Activated T-cell treated with anti-CD3 and anti-CD28 coated beads, Interleukin-2, amount 50 U/mL, for 72 hours (primary cell): ENCODE measurements at regions not wholly inside any gene's neighbourhood (a gene's known extent, or its start where the extent isn't known, plus 50 kb on each side); places are given as distances from the start of the nearest gene placed in this dataset.

ENCODE experiments used
- ATAC-seq, 2 donors: fragments of 150-1000 bp; cut with Tn5 transposase; replicated peaks in 1 of 2; 2 replicates each; pipeline ENCODE4 v1.10.0; 2021; ENCODE audit warnings: moderate library complexity in 2 of 2, mild to moderate bottlenecking in 1 of 2
- DNase-seq, 2 donors: peaks; one replicate each; pipeline ENCODE4 v3.0.0; 2021 to 2022; ENCODE audit warnings: mixed read lengths in 1 of 2
- H3K27ac Mint-ChIP-seq: one replicate; pipeline ENCODE4 v1.8.0; 2022; ENCODE audit warnings: mild to moderate bottlenecking, moderate library complexity, mixed read lengths
- H3K27me3 Mint-ChIP-seq: one replicate; pipeline ENCODE4 v1.8.0; 2022; ENCODE audit warnings: low read depth, mixed read lengths
- H3K36me3 Mint-ChIP-seq, 2 donors: one replicate each; pipeline ENCODE4 v1.8.0; 2022; ENCODE audit warnings: mixed read lengths in 2 of 2, mild to moderate bottlenecking in 1 of 2; ENCODE audit not compliant: insufficient read depth in 2 of 2
- H3K4me1 Mint-ChIP-seq: one replicate; pipeline ENCODE4 v1.8.0; 2022; ENCODE audit warnings: low read depth, mixed read lengths
- H3K4me3 Mint-ChIP-seq, 2 donors: one replicate each; pipeline ENCODE4 v1.8.0; 2022; ENCODE audit warnings: mild to moderate bottlenecking in 2 of 2, mixed read lengths in 2 of 2, moderate library complexity in 2 of 2
- H3K9me3 Mint-ChIP-seq, 2 donors: one replicate each; pipeline ENCODE4 v1.8.0; 2022; ENCODE audit warnings: mixed read lengths in 2 of 2

GRCh38 chr4:123109139-123109538, 186.7 kb upstream of the NUDT6 start:
- peak overlapping the region; percentile 11 for H3K27ac Mint-ChIP-seq
- H3K36me3 Mint-ChIP-seq, result peaks cover 2 to 4% of the 10 kb centered on the region in 2 donors
- ATAC-seq (no peak), DNase-seq (no peak)
- H3K27me3 Mint-ChIP-seq, result no peaks in the 10 kb centered on the region
- no peak overlapping the region for H3K4me3 Mint-ChIP-seq
- H3K9me3 Mint-ChIP-seq, result no peaks in the 10 kb centered on the region
- H3K4me1 Mint-ChIP-seq, result no peaks in the 10 kb centered on the region

- ATAC-seq, result no peak
- Mint-ChIP-seq H3K36me3 (peaks cover 2 to 3% of the 10 kb centered on the region in 2 donors), H3K27me3 (no peaks in the 10 kb centered on the region), H3K4me1 (no peaks in the 10 kb centered on the region), H3K9me3 (no peaks in the 10 kb centered on the region), H3K4me3 (no peak overlapping the region), H3K27ac (no peak overlapping the region)
- no peak for DNase-seq
These were observed 187.8 kb upstream of the NUDT6 start for GRCh38 chr4:123110147-123110546.

GRCh38 chr4:123110685-123111084, 188.3 kb upstream of the NUDT6 start:
- H3K36me3 Mint-ChIP-seq, result peaks cover 0 to 2% of the 10 kb centered on the region in 2 donors
- ATAC-seq (no peak), DNase-seq (no peak)
- no peak overlapping the region for H3K4me3 Mint-ChIP-seq
- H3K27ac Mint-ChIP-seq, result no peak overlapping the region
- H3K27me3 Mint-ChIP-seq, result no peaks in the 10 kb centered on the region
- no peaks in the 10 kb centered on the region for H3K4me1 Mint-ChIP-seq
- no peaks in the 10 kb centered on the region for H3K9me3 Mint-ChIP-seq

GRCh38 chr4:123113155-123113554, 190.8 kb upstream of the NUDT6 start:
- ATAC-seq (no peak), DNase-seq (no peak)
- Mint-ChIP-seq H3K4me3 (no peak overlapping the region), H3K9me3 (no peaks in the 10 kb centered on the region), H3K27ac (no peak overlapping the region), H3K4me1 (no peaks in the 10 kb centered on the region), H3K36me3 (peaks cover 0 to 2% of the 10 kb centered on the region in 2 donors), H3K27me3 (no peaks in the 10 kb centered on the region)

GRCh38 chr4:123114084-123114914, 191.9 kb upstream of the NUDT6 start:
- Mint-ChIP-seq H3K4me1 (no peaks in the 10 kb centered on the region), H3K27me3 (no peaks in the 10 kb centered on the region), H3K36me3 (peaks cover 0 to 2% of the 10 kb centered on the region in 2 donors), H3K4me3 (no peak overlapping the region), H3K27ac (no peak overlapping the region), H3K9me3 (no peaks in the 10 kb centered on the region)
- no peak for ATAC-seq
- no peak for DNase-seq

GRCh38 chr4:123114915-123115756, 192.7 kb upstream of the NUDT6 start:
- ATAC-seq (no peak), DNase-seq (no peak)
- Mint-ChIP-seq H3K9me3 (no peaks in the 10 kb centered on the region), H3K36me3 (peaks cover 0 to 2% of the 10 kb centered on the region in 2 donors), H3K27ac (no peak overlapping the region), H3K4me1 (no peaks in the 10 kb centered on the region), H3K27me3 (no peaks in the 10 kb centered on the region), H3K4me3 (no peak overlapping the region)

- ATAC-seq (no peak), DNase-seq (no peak)
- peaks cover 0 to 2% of the 10 kb centered on the region in 2 donors for H3K36me3 Mint-ChIP-seq
- H3K9me3 Mint-ChIP-seq, result no peaks in the 10 kb centered on the region
- H3K27me3 Mint-ChIP-seq, result no peaks in the 10 kb centered on the region
- no peak overlapping the region for H3K4me3 Mint-ChIP-seq
- no peak overlapping the region for H3K27ac Mint-ChIP-seq
- H3K4me1 Mint-ChIP-seq, result no peaks in the 10 kb centered on the region
These were observed 194.0 kb upstream of the NUDT6 start for GRCh38 chr4:123116412-123116811.

- no peak for DNase-seq
- Mint-ChIP-seq H3K4me1 (no peaks in the 10 kb centered on the region), H3K27ac (no peak overlapping the region), H3K9me3 (no peaks in the 10 kb centered on the region), H3K36me3 (no peaks in the 10 kb centered on the region), H3K4me3 (no peak overlapping the region), H3K27me3 (no peaks in the 10 kb centered on the region)
- no peak for ATAC-seq
These were observed 198.1 kb upstream of the NUDT6 start for GRCh38 chr4:123120473-123120872.

- ATAC-seq (no peak), DNase-seq (no peak)
- Mint-ChIP-seq H3K27ac (no peak overlapping the region), H3K27me3 (no peaks in the 10 kb centered on the region), H3K4me3 (no peak overlapping the region), H3K9me3 (no peaks in the 10 kb centered on the region), H3K4me1 (no peaks in the 10 kb centered on the region), H3K36me3 (peaks cover 0 to 2% of the 10 kb centered on the region in 2 donors)
These were observed 199.0 kb upstream of the NUDT6 start for GRCh38 chr4:123121241-123121907.

- Mint-ChIP-seq H3K27me3 (no peaks in the 10 kb centered on the region), H3K36me3 (peaks cover 0 to 2% of the 10 kb centered on the region in 2 donors), H3K4me1 (no peaks in the 10 kb centered on the region), H3K27ac (peak overlapping the region; percentile 43), H3K9me3 (no peaks in the 10 kb centered on the region), H3K4me3 (no peak overlapping the region)
- ATAC-seq (no peak), DNase-seq (no peak)
These were observed 203.1 kb upstream of the NUDT6 start for GRCh38 chr4:123125477-123125876.

- Mint-ChIP-seq H3K27ac (no peak overlapping the region), H3K27me3 (no peaks in the 10 kb centered on the region), H3K4me1 (no peaks in the 10 kb centered on the region), H3K36me3 (peaks cover 0 to 2% of the 10 kb centered on the region in 2 donors), H3K9me3 (no peaks in the 10 kb centered on the region), H3K4me3 (no peak overlapping the region)
- DNase-seq (no peak), ATAC-seq (no peak)
These were observed 204.8 kb upstream of the NUDT6 start for GRCh38 chr4:123127218-123127617.

- DNase-seq, result no peak
- peaks cover 0 to 2% of the 10 kb centered on the region in 2 donors for H3K36me3 Mint-ChIP-seq
- H3K27ac Mint-ChIP-seq, result no peak overlapping the region
- H3K4me1 Mint-ChIP-seq, result no peaks in the 10 kb centered on the region
- H3K4me3 Mint-ChIP-seq, result no peak overlapping the region
- no peaks in the 10 kb centered on the region for H3K9me3 Mint-ChIP-seq
- no peak for ATAC-seq
- no peaks in the 10 kb centered on the region for H3K27me3 Mint-ChIP-seq
These were observed 205.5 kb upstream of the NUDT6 start for GRCh38 chr4:123127875-123128274.
